ENCODE measurements at regions not wholly inside any gene's neighbourhood (a gene's known extent, or its start where the extent isn't known, plus 50 kb on each side); places are given as distances from the start of the nearest gene placed in this dataset.
"Not testable (repeated sequence)": the region's sequence is repeated elsewhere in the genome, so short reads cannot be mapped to it uniquely, and the experiment has no call there.

DNA sequence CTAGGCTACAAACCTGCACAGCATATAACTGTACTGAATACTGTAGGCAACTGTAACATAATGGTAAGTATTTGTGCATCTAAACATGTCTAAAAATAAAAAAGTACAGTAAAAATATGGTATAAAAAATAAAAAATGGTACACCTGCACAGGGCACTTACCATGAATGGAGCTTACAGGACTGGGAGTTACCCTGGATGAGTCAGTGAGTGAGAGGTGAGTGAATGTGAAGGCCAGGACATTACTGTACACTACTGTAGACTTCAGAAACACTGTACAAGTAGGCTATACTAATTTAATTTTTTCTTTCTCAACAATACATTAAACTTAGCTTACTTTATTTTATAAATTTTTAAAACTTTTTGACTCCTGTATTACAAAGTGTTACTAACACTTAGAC is 265.3 kb downstream of the KLF13 start:
- no peak for DNase-seq (ENCODE audit: low spot score)

DNA sequence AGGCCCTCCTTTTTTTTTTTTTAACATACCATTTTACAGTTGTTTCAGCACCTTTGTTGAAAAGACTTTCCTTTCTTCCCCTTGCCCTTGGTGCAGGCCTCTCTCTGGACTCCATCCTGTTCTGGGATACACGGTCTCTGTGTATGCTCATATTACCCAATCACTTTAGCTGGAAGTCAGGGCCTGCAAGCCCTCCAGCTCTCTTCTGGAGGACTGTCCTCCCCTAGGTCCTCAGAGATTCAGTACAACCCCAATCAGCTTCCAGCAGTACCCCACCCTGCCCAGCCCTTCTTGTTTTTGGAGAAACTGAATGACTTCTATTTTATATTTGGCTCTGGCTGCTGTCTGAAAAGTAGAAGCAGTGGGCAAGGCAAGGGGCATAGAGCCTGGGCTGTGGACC is 270.8 kb downstream of the KLF13 start:
- DNase-seq (ENCODE audit: low spot score), result no peak

- peak; percentile 58 for DNase-seq (ENCODE audit: low spot score)
These were observed 272.0 kb downstream of the KLF13 start for GRCh38 chr15:31598620-31599019.

DNA sequence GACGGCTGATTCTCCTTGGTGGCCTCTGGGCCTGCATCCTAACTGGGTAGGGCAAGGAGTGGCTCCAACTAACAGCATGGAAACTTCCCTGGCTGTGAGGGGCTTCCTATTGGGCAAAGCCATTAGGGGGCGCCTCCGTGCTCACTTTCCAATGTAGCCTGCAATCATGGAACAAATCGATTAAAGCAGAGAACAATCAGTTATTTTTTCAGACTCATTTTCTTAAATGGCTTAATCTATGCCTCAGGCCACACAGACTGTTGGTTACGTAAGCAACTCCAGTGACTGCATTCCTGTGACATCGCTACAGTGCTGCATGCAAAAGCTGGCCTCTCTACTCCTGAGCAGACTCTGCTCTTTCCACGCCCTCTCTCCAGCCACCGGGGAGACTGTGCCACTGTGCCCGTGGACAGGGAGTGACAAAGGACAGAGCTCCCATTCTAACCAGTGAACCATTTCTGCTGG is 278.9 kb downstream of the KLF13 start:
- DNase-seq (ENCODE audit: low spot score), result no peak

DNA sequence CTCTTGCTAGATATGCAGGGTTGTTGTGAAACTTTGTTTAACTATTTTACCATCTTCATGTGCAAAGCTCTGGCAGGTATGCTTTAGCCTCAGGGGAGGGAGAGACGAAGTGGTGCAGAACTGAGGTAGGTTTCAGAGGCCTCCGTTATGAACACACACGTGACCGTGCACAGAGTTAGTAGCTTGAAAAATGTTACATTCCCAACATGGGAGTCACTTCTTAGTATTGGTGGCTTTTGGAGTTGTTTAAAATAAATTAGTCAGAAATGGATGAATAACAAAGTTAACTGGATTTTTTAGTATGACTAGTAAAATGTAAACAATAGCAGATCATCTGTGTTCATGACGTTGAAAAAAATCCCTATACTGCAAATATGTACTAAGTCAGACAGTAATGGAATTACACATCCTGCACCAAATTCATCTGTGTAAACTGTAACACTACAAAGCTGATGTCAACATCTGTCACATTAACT is 279.6 kb downstream of the KLF13 start:
- no peak for DNase-seq (ENCODE audit: low spot score)

- DNase-seq (ENCODE audit: low spot score), result no peak
These were observed 280.4 kb downstream of the KLF13 start for GRCh38 chr15:31606931-31607497.

GRCh38 chr15:31607656-31608055 is 281.0 kb downstream of the KLF13 start:
- no peak for DNase-seq (ENCODE audit: low spot score)

- DNase-seq (ENCODE audit: low spot score), result no peak
These were observed 282.6 kb downstream of the KLF13 start for GRCh38 chr15:31609258-31609681.

DNA sequence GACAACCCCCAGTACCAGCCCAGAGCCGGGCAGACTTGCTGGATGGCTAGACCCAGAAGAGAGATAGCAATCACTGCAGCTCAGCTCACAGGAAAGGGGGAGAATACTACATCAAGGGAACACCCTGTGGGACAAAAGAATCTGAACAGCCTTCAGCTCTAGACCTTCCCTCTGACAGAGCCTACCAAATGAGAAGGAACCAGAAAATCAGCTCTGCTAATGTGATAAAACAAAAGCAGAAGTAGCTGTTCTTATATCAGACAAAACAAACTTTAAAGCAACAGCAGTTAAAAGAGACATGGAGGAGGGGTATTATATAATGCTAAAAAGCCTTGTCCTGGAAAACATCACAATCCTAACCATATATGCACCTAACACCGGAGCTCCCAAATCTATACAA is 283.3 kb downstream of the KLF13 start:
- DNase-seq (ENCODE audit: low spot score), result no peak

GRCh38 chr15:31615643-31616415 is 289.2 kb downstream of the KLF13 start:
- no peak for DNase-seq (ENCODE audit: low spot score)

GRCh38 chr15:31623297-31623696 is 296.7 kb downstream of the KLF13 start:
- DNase-seq (ENCODE audit: low spot score), result not testable (repeated sequence)

- not testable (repeated sequence) for DNase-seq (ENCODE audit: low spot score)
These were observed 297.5 kb downstream of the KLF13 start for GRCh38 chr15:31624115-31624514.

DNA sequence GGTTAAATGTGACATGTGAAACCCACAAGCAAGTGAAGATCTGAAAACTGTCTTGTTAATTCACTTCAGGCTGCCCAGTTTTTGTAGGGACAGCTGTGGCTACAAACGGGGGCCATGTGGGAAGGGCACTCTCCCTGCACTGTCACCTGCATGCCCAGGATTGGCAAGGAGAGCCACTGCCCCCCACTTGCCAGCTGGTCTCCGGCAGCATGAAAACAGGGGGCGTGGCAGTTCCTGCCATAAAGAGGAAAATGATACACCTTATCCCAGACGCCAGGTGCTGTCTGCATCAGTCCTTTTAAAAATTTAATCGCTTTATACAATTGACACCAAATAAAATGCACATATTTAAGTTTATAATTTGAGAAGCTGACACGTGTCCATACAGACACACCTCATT is 309.1 kb downstream of the KLF13 start:
- DNase-seq (ENCODE audit: low spot score), result not testable (repeated sequence)

- peak; percentile 15 for DNase-seq (ENCODE audit: low spot score)
These were observed 310.3 kb downstream of the KLF13 start for GRCh38 chr15:31636911-31637310.

DNA sequence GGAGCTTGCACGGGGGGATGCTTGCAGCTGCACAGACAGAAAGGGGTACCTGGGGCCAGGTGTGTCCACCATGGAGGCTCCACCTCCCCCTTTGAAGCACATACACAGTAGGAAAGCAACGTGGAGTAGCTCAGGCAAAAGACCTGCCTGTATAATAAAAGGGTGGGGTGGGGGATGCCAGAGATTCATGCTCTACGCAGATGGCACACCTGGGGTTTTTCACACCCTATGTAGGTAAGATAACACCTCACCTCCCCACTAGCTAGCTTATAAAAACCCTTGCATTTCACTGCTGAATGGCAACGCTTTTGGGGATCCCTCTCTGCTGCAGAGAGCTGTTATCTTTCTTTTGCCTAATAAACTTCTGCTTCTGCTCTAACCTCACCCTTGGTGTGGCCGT is 317.3 kb downstream of the KLF13 start:
- not testable (repeated sequence) for DNase-seq (ENCODE audit: low spot score)

DNA sequence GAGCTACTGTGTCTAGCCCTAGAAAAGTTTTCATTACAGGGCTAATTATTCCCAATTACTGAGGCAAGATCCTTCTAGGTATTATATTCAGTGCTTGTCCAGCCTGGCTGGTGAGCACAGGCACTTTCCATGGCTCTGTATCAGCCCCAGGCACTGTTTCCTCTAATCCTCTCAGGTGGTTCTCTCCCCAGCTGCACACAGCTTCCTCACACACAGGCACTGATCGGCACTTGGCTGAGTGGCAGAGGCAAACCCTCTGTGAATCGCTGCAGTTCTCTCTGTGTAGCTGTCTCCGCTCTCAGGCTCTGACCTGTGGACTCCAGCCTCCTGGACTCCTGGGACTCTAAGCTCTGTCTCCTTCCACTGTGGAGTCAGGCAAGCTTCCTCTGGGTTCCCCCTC is 318.1 kb downstream of the KLF13 start:
- DNase-seq (ENCODE audit: low spot score), result not testable (repeated sequence)

- DNase-seq (ENCODE audit: low spot score), result not testable (repeated sequence)
These were observed 320.7 kb downstream of the KLF13 start for GRCh38 chr15:31647337-31647826.

- not testable (repeated sequence) for DNase-seq (ENCODE audit: low spot score)
These were observed 323.0 kb downstream of the KLF13 start for GRCh38 chr15:31649634-31650033.

DNA sequence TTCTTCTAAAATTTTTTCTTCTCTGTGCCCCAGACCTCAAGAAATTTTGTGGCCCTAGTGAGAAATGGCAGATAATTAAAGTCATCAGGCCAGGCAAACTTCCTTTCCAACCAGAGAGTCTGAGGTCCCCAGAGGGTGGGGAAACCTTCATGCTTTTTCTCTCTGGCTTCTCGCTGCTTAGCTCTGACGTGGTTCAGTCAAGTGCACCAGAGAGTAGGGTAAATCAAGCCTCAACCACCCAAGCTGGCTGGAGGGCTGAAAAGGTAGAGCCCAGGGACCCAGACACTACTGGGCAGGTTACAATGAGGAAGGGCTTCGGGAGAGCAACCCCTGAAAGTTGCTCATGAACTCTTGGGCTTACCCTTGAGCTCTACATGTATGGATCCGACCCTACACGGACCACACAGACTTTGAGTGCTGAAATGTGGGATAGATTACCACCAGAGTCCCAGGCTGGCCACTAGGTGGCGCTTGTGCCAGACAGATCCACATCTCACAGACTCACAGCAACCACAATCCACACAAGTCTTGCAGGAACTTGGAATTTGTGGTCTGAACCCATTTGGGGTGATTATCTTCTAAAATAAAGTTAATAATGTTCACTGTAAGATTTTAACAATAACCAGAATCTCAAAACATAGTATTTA is 323.5 kb downstream of the KLF13 start:
- DNase-seq (ENCODE audit: low spot score), result not testable (repeated sequence)

GRCh38 chr15:31656915-31657314 is 330.3 kb downstream of the KLF13 start:
- DNase-seq (ENCODE audit: low spot score), result not testable (repeated sequence)

GRCh38 chr15:31660816-31661215 is 334.2 kb downstream of the KLF13 start:
- DNase-seq (ENCODE audit: low spot score), result no peak

DNA sequence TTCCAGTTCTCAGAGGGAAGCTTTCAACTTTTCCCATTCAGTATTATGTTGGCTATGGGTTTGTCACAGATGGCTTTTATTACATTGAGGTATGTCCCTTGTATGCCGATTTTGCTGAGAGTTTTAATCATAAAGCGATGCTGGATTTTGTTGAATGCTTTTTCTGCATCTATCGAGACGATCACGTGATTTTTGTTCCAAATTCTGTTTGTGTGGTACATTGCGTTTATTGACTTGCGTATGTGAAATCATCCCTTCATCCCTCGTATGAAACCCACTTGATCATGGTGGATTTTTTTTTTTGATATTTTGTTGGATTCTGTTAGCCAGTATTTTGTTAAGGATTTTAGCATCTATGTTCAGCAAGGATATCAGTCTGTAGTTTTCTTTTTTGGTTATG is 339.1 kb downstream of the KLF13 start:
- not testable (repeated sequence) for DNase-seq (ENCODE audit: low spot score)
